GM19023 (cell line): ENCODE measurements at regions not wholly inside any gene's neighbourhood (a gene's known extent, or its start where the extent isn't known, plus 50 kb on each side); places are given as distances from the start of the nearest gene placed in this dataset.

Experiments
- ATAC-seq: cut with Tn5 transposase; IDR thresholded peaks from one replicate; pipeline ENCODE4 v1.9.1; 2021; ENCODE audit warnings: mild to moderate bottlenecking, moderate library complexity; ENCODE audit not compliant: unreplicated experiment

- no peak for ATAC-seq
These were observed 1116.6 kb downstream of the BRD1 start for GRCh38 chr22:48711031-48711431.

- ATAC-seq, result no peak
These were observed 1117.3 kb downstream of the BRD1 start for GRCh38 chr22:48710410-48710809.

DNA sequence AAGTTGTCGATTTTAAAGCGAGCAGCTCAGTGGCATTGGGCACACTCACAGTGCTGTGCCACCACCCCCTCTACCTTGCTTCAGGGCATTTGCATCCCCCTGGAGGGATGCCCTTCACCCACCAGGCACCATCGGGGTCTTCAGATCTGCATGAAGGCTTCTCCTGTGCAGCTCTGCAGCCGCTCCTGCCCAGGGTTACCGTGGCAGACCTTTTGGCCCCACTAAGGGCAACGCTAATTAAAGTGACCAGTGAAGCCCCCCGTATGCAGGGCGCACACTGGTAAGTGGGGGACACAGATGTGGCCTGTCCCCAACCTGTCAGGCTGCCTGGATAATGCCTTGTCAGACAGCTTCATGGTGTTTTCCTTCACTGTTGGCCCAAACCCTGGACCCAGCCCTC is 1117.7 kb downstream of the BRD1 start:
- ATAC-seq, result no peak

DNA sequence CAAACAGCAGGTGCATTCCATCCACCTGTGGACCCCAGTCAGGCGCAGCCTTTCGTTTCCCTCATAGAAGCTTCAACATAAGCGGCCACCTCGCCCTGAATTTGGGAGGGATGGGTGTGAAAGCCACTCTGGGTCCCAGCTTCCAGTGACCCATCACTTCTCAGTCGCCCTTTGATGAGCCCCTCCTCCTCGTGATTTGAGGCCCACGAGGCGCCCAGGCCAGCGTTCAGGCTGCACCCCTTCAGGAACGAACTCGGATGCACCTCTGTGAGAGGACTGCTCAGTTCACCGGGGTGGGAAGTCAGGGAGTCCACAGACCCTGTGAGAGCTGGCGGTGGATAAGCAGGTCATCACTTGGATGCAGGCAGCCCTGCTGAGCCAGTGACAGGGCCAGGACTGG is 1118.2 kb downstream of the BRD1 start:
- ATAC-seq, result no peak

DNA sequence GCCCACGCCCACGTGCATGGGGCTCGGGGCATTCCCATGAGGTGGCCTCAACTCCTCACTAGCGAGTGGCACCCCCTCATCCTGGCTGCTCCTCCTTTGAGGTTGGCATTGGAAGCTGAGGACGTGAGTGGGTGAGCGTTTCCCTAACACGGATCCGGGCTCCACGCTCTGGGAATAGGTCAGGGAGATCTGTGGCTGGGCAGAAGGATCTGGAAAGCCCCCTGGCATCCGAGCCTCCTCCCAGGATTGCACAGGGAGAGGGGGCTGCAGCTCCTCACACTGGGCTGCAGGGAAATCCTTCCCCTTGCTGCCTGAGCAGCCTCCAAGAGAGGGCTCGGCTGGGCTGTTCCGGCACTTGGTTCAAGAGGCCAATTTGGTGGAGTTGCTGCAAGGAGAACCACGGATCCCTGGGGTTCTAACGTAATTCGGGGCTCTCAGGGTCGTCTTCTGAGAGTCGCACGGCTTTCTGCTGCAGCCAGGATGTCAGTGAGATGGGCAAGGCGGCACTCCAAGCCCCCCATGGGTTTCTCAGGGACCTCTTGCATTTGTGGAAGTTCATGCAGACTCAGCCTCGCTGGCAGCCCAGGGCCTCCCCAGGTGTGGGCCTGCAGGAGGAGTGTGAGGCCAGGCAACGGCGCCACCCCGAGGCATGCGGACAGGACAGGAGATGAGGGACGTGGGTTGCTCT is 1119.0 kb downstream of the BRD1 start:
- ATAC-seq, result no peak

DNA sequence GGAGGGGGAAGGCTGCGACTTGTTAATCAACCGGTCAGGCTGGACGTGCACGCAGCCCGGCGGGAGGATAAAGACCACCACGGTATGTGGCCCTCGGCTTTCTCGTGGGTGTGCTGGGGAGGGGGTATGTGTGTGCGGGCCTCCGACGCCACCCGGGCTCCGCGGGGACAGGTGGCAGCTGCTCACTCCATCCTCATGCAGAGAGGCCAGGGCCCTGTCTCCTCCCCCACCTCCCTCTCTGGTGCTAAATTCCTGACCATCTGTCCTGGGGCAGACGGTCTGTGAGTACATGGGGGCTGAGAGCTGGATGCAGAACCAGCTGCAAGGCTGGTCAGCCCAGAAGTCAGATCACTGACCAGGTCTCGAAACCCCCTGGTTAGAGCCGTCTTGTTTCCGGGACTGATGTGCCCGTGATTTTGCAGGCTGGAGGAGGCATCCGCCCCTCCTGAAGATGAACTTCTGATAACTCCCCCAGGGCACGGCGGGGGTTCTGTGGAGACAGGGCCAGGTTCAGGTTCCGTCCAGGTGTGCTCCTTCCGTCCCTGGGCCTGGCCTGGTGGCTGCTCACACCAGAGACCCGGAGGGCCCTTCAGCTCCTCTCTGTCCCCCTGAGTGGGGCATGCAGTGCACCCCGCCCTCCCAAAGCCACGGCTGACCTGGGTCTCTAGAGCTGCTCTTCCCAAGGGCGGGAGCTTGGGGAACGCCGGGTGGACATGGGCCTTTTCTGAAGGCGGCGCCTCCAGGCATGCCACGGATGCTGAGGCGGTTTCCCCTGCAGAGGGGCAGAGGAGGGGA is 1119.7 kb downstream of the BRD1 start:
- ATAC-seq, result no peak

GRCh38 chr22:48706934-48707762 is 1120.5 kb downstream of the BRD1 start:
- no peak for ATAC-seq

- no peak for ATAC-seq
These were observed 1121.6 kb downstream of the BRD1 start for GRCh38 chr22:48705917-48706605.

DNA sequence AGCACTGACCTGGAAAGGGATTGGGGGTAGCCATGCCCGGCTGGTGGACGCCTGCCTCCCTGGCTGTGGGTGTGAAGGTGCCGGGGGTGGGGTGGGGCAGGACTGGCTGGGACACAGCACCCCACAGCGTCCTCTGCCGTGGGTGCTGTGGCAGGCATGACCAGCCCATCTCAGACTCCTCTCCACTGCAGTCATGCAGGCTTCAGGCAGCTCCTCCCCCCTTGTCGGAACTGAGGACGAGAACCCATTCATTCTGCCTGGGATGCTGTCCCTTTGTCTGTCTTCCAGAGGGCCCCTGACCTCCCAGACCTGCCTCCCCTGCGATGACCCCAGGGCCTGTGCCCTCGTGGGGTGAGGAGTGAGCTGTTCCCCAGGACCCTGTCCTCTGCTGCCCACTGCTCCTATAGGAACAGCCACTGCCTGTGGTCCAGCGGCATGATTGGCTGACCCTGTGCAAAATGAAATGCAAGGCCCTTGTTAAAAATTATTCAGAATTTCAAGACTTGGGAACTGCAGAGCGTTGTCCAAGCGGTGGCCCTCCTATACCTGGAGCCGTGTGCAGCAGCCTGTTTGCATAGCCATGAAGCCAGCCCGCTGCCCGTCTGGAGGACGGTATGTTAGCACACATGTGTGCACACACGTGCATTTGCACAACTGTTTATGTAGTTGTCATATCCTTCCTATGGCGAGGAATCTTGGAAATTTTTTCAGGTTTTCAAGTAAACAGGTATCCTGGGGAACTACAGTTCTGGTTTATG is 1122.3 kb downstream of the BRD1 start:
- ATAC-seq, result no peak

DNA sequence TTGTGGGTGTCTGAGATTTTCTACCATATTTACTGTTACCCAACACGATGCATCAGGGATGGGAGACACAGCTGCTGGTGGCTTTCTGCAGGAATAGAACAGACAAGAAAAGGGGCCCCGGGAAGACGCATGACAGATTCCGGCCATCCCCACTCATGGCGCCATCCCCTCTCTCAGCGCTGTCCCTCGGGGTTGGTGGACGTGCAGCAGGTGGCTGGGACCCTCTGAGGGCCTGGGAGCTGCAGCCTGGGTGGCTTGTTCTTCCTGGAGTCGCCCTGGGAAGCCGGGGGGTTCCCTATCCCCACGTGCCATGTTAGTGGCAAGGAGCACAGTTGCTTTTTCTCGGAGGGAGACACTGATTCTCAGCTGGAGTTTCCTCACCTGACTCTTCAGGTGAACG is 1123.3 kb downstream of the BRD1 start:
- ATAC-seq, result no peak

GRCh38 chr22:48703265-48703941 is 1124.3 kb downstream of the BRD1 start:
- ATAC-seq, result no peak

DNA sequence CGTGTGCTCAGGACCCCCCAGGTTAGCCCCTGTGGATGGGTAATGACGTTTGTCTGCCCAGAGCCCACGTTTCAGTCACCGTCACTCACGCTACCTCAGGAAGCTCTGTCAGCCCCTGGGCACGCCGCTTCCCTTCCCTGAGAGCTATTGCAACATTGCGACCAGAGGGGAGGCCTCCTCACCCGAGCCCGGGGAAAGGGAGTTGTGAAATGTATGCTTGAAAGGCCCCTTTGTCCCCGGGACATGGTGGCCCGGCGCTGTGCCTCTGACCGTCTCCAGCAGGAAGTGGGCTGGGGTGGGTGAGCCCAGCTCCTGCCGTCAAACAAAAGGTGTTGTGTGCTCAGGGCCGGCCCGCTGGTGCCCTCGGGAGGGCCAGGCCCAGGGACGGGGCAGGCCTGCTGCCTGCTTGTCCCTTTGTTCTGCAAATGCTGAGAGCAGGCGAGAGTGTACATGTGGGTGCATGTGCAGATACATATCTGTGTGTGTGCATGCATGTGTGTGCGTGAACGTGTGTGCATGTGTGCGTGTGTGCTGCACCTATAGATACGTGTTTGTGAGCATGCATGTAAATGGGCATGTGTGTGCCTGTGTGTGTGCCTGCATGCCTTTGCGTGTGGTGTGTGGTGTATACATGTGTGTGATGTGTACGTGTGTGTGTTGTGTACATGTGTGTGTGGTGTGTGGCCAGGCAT is 1125.0 kb downstream of the BRD1 start:
- no peak for ATAC-seq

DNA sequence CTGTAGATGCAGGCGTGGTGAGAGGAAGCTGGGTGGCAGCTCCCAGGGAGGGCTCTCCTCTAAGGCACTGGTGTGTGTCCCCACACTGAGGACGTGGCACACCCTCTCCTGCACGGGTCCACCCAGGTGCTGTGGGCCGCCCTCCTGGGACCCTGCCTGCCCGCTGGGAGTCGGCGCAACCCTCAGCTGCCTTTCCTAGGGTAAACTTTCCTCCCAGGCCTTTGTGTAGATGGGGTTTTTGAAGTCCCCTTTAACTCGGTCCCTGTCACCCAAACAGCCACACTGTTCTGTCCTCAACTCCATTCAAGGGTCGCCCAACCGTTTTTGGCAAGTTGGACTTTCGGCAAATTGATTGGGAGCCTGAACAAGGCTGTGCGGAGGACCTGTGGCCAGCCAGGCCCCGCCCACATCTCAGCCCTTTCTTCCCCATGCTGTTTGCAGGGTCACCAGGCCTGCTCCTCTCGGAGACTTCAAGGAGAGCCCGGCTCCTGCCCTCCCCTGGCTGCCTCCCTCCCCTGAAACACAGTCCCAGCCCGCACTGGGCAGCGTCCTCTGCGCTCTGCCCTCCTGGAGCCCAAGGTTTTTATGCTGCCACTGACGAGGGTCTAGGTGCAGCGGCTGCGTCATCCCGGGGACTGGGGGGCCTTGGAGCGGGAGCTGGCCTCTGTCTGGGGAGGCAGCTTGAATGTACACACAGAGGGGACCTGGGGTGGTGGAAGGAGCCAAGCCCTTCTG is 1126.2 kb downstream of the BRD1 start:
- ATAC-seq, result no peak

- ATAC-seq, result no peak
These were observed 1126.9 kb downstream of the BRD1 start for GRCh38 chr22:48700566-48701295.

GRCh38 chr22:48700180-48700565 is 1127.5 kb downstream of the BRD1 start:
- no peak for ATAC-seq

GRCh38 chr22:48699511-48699910 is 1128.2 kb downstream of the BRD1 start:
- no peak for ATAC-seq

DNA sequence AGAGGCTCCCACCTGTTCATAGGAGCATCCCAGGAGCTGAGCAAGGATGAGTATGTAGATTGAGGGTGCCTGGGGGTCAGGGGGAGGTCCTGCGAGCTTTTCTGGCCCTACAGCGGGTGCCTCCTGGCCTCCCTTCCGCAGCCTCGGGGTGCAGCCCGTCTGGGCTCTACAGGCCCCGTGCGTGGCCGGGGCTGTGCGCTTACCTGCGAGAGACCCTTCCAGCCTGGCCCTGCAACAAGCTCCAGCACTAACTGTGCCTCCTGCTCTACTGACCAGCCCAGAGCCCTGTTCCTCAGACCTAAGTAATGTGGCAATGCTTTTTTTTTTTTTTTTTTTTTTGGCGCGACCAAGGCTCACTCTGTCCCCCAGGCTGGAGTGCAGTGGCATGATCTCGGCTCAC is 1129.1 kb downstream of the BRD1 start:
- ATAC-seq, result no peak
